IPS-11a (cell line): ENCODE measurements at regions not wholly inside any gene's neighbourhood (a gene's known extent, or its start where the extent isn't known, plus 50 kb on each side); places are given as distances from the start of the nearest gene placed in this dataset.

Source experiments
- H3K4me3 ChIP-seq: one replicate; pipeline ENCODE4 v1.5.1; 2013; ENCODE audit warnings: low read depth, low read length, control low read depth

GRCh38 chr1:87903242-87903641 lies 574.6 kb downstream of the LMO4 start:
- H3K4me3 ChIP-seq = no peak overlapping the region

GRCh38 chr1:87904651-87905050 lies 576.0 kb downstream of the LMO4 start:
- no peak overlapping the region for H3K4me3 ChIP-seq

GRCh38 chr1:87905651-87906050 lies 577.0 kb downstream of the LMO4 start:
- H3K4me3 ChIP-seq = no peak overlapping the region

GRCh38 chr1:87906078-87906477 lies 577.4 kb downstream of the LMO4 start:
- H3K4me3 ChIP-seq = no peak overlapping the region

GRCh38 chr1:87913361-87913760 lies 584.7 kb downstream of the LMO4 start:
- no peak overlapping the region for H3K4me3 ChIP-seq

GRCh38 chr1:87914396-87914795 lies 585.7 kb downstream of the LMO4 start:
- no peak overlapping the region for H3K4me3 ChIP-seq

- H3K4me3 ChIP-seq = no peak overlapping the region
These were observed 587.1 kb downstream of the LMO4 start for GRCh38 chr1:87915771-87916170.

GRCh38 chr1:87916965-87917364 lies 588.3 kb downstream of the LMO4 start:
- H3K4me3 ChIP-seq = no peak overlapping the region

GRCh38 chr1:87918398-87918797 lies 589.7 kb downstream of the LMO4 start:
- no peak overlapping the region for H3K4me3 ChIP-seq

GRCh38 chr1:87922885-87923284 lies 594.2 kb downstream of the LMO4 start:
- H3K4me3 ChIP-seq = no peak overlapping the region

- H3K4me3 ChIP-seq = no peak overlapping the region
These were observed 597.6 kb downstream of the LMO4 start for GRCh38 chr1:87926131-87926830.

- no peak overlapping the region for H3K4me3 ChIP-seq
These were observed 598.2 kb downstream of the LMO4 start for GRCh38 chr1:87926921-87927320.

GRCh38 chr1:87927391-87928280 lies 599.0 kb downstream of the LMO4 start:
- no peak overlapping the region for H3K4me3 ChIP-seq

- no peak overlapping the region for H3K4me3 ChIP-seq
These were observed 599.9 kb downstream of the LMO4 start for GRCh38 chr1:87928623-87929022.

GRCh38 chr1:87929906-87930305 lies 601.2 kb downstream of the LMO4 start:
- no peak overlapping the region for H3K4me3 ChIP-seq

- H3K4me3 ChIP-seq = no peak overlapping the region
These were observed 602.1 kb downstream of the LMO4 start for GRCh38 chr1:87930796-87931195.

GRCh38 chr1:87933171-87933570 lies 604.5 kb downstream of the LMO4 start:
- no peak overlapping the region for H3K4me3 ChIP-seq

GRCh38 chr1:87935130-87935529 lies 606.5 kb downstream of the LMO4 start:
- H3K4me3 ChIP-seq = no peak overlapping the region

- H3K4me3 ChIP-seq = no peak overlapping the region
These were observed 609.2 kb downstream of the LMO4 start for GRCh38 chr1:87937831-87938395.

- H3K4me3 ChIP-seq = no peak overlapping the region
These were observed 610.0 kb downstream of the LMO4 start for GRCh38 chr1:87938631-87939030.

- no peak overlapping the region for H3K4me3 ChIP-seq
These were observed 610.8 kb downstream of the LMO4 start for GRCh38 chr1:87939444-87939843.

GRCh38 chr1:87940421-87940820 lies 611.7 kb downstream of the LMO4 start:
- no peak overlapping the region for H3K4me3 ChIP-seq
